Fibroblast of mammary gland (primary cell): ENCODE measurements at regions not wholly inside any gene's neighbourhood (a gene's known extent, or its start where the extent isn't known, plus 50 kb on each side); places are given as distances from the start of the nearest gene placed in this dataset.
"Not testable (repeated sequence)": the region's sequence is repeated elsewhere in the genome, so short reads cannot be mapped to it uniquely, and the experiment has no call there.

Experiments used
- DNase-seq: peaks from one replicate; pipeline ENCODE4 v3.0.0-alpha.2; 2010; ENCODE audit warnings: low read depth
- H3K4me3 ChIP-seq: 2 replicates; pipeline ENCODE4 v1.5.1; 2011; ENCODE audit warnings: low read depth, mild to moderate bottlenecking, low read length, moderate library complexity; ENCODE audit not compliant: control insufficient read depth
- CTCF ChIP-seq: conservative IDR thresholded peaks from 2 replicates; pipeline ENCODE4 v1.5.1; 2011; ENCODE audit warnings: low read depth, low read length, inconsistent platforms; ENCODE audit not compliant: control insufficient read depth, insufficient read depth

- DNase-seq, result peak; percentile 71
- no peak overlapping the region for H3K4me3 ChIP-seq
- TF ChIP-seq CTCF, result no peak
Observed at GRCh38 chr20:28562510-28562898, 2695.0 kb upstream of the DEFB115 start.

- DNase-seq, result peak; percentile 70
- H3K4me3 ChIP-seq, result not testable (repeated sequence)
Observed at GRCh38 chr20:28562899-28563521, 2694.5 kb upstream of the DEFB115 start.

GRCh38 chr20:28564024-28564423, 2693.4 kb upstream of the DEFB115 start:
- not testable (repeated sequence) for DNase-seq, H3K4me3 ChIP-seq

- not testable (repeated sequence) for H3K4me3 ChIP-seq, DNase-seq
Observed at GRCh38 chr20:28564688-28565463, 2692.6 kb upstream of the DEFB115 start.

- TF ChIP-seq CTCF, result peak; percentile 3
- DNase-seq, H3K4me3 ChIP-seq: not testable (repeated sequence)
Observed at GRCh38 chr20:28575991-28576390, 2681.5 kb upstream of the DEFB115 start.

- not testable (repeated sequence) for DNase-seq, H3K4me3 ChIP-seq
Observed at GRCh38 chr20:28591680-28592079, 2665.8 kb upstream of the DEFB115 start.

- not testable (repeated sequence) for H3K4me3 ChIP-seq, DNase-seq
Observed at GRCh38 chr20:28593383-28593782, 2664.1 kb upstream of the DEFB115 start.

GRCh38 chr20:28594476-28594875, 2663.0 kb upstream of the DEFB115 start:
- not testable (repeated sequence) for DNase-seq, H3K4me3 ChIP-seq

- not testable (repeated sequence) for DNase-seq
- H3K4me3 ChIP-seq, result peak overlapping the region; percentile 62
Observed at GRCh38 chr20:28602006-28602402, 2655.5 kb upstream of the DEFB115 start.

- TF ChIP-seq CTCF, result peak; percentile 46
- H3K4me3 ChIP-seq, result peak overlapping the region; percentile 62
Observed at GRCh38 chr20:28602403-28603217, 2654.9 kb upstream of the DEFB115 start.

GRCh38 chr20:28603218-28603577, 2654.3 kb upstream of the DEFB115 start:
- not testable (repeated sequence) for H3K4me3 ChIP-seq, DNase-seq

More at GRCh38 chr20:28602403-28603217, 2654.9 kb upstream of the DEFB115 start:
- peak; percentile 86 for DNase-seq
